CD4-positive, CD25-positive, alpha-beta regulatory T cell (primary cell): ENCODE measurements at regions not wholly inside any gene's neighbourhood (a gene's known extent, or its start where the extent isn't known, plus 50 kb on each side); places are given as distances from the start of the nearest gene placed in this dataset.

ENCODE experiments used
- ATAC-seq, 2 donors: fragments of 150-1000 bp; cut with Tn5 transposase; one replicate each; pipeline ENCODE4 v1.10.0; 2021; ENCODE audit warnings: low read depth in 2 of 2, moderate number of reproducible peaks in 2 of 2, moderate library complexity in 1 of 2
- DNase-seq, 3 donors: peaks; one replicate each; pipeline versions ENCODE4 v3.0.0 to v3.0.0-alpha.2; 2012 to 2022; ENCODE audit warnings: mixed read lengths in 1 of 3
- H3K27ac ChIP-seq: one replicate; pipeline ENCODE4 v1.7.0; 2013; ENCODE audit warnings: mild to moderate bottlenecking, low read length; ENCODE audit not compliant: insufficient read depth, poor library complexity, severe bottlenecking
- H3K27me3 ChIP-seq: one replicate; pipeline ENCODE4 v1.7.0; 2013; ENCODE audit warnings: low read length; ENCODE audit not compliant: control insufficient read depth, insufficient read depth
- H3K36me3 ChIP-seq: one replicate; pipeline ENCODE4 v1.7.0; 2013; ENCODE audit warnings: mild to moderate bottlenecking, low read length, moderate library complexity; ENCODE audit not compliant: control insufficient read depth, insufficient read depth
- H3K4me1 ChIP-seq: 2 replicates; pipeline ENCODE4 v1.7.0; 2013; ENCODE audit warnings: mild to moderate bottlenecking, low read length; ENCODE audit not compliant: insufficient read depth, control insufficient read depth, poor library complexity, severe bottlenecking
- H3K4me3 ChIP-seq: one replicate; pipeline ENCODE4 v1.7.0; 2013; ENCODE audit warnings: low read depth, mild to moderate bottlenecking, low read length, moderate library complexity
- H3K9me3 ChIP-seq, 2 experiments: 1 replicate in 1 of 2; 2 replicates in 1 of 2; pipeline ENCODE4 v1.7.0; 2013; ENCODE audit warnings: low read length in 2 of 2, mild to moderate bottlenecking in 1 of 2, moderate library complexity in 1 of 2; ENCODE audit not compliant: control insufficient read depth in 2 of 2
- H3K27ac Mint-ChIP-seq, 3 donors: one replicate each; pipeline ENCODE4 v1.8.0; 2020 to 2022; ENCODE audit warnings: mild to moderate bottlenecking in 3 of 3, mixed read lengths in 3 of 3, moderate library complexity in 2 of 3
- H3K27me3 Mint-ChIP-seq: one replicate; pipeline ENCODE4 v1.8.0; 2022; ENCODE audit warnings: mild to moderate bottlenecking, mixed read lengths
- H3K36me3 Mint-ChIP-seq: one replicate; pipeline ENCODE4 v1.8.0; 2020; ENCODE audit warnings: mixed read lengths
- H3K4me1 Mint-ChIP-seq, 4 donors: one replicate each; pipeline ENCODE4 v1.8.0; 2020 to 2022; ENCODE audit warnings: mixed read lengths in 4 of 4, mild to moderate bottlenecking in 1 of 4
- H3K4me3 Mint-ChIP-seq, 4 donors: one replicate each; pipeline ENCODE4 v1.8.0; 2020 to 2022; ENCODE audit warnings: mild to moderate bottlenecking in 4 of 4, mixed read lengths in 4 of 4, moderate library complexity in 3 of 4
- H3K9me3 Mint-ChIP-seq, 7 donors: one replicate each; pipeline ENCODE4 v1.8.0; 2020 to 2022; ENCODE audit warnings: mixed read lengths in 7 of 7, mild to moderate bottlenecking in 3 of 7, moderate library complexity in 2 of 7

DNA sequence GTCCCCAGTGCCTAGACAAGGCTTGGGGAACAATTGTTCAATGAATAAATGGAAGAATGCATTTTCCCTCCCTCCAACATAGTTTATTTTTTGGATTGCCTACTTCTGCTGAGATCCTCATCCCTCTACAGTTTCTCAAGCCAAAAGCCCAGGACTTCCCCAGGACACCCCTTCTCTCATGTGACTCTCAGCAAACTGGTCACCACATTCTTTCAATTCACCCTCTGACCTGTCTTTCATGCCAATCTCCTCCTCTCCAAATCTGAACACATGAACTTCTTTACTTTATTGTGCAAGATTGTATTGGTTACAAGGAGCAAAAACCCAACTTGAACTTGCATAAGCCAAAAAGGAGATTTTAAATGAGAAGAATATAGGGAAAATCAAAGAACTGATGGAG lies 103.2 kb upstream of the JUN start:
- Mint-ChIP-seq H3K27ac (no peak overlapping the region), H3K9me3 (peaks cover 0 to 1% (median 0%) of the 10 kb centered on the region in 7 donors), H3K36me3 (no peaks in the 10 kb centered on the region), H3K4me3 (no peak overlapping the region), H3K4me1 (peaks cover 0 to 21% (median 12%) of the 10 kb centered on the region in 4 donors), H3K27me3 (no peaks in the 10 kb centered on the region)
- Histone ChIP-seq H3K27me3 (no peaks in the 10 kb centered on the region), H3K27ac (no peak overlapping the region), H3K4me1 (no peaks in the 10 kb centered on the region), H3K4me3 (no peak overlapping the region), H3K9me3 (no peaks in the 10 kb centered on the region), H3K36me3 (no peaks in the 10 kb centered on the region)
- DNase-seq (no peak), ATAC-seq (no peak)

DNA sequence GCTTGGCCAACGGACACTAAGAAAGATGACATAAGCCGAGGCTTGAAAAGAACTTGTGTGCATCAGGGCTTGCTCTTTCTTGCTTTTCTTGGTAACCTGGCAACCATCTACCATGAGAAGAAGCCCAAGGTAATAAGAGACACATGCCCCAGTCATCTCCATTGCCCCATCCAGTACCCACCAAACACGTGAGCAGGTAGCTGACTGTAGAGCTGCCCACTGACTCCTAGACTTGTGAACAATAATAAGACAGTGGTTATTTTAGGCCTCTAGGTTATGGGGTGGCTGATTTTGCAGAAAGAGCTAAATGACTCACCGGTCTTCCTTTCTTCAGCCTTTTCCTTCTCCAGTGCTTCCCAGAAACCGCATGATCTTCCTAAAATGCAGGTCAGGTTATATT lies 105.0 kb upstream of the JUN start:
- no peak overlapping the region for H3K4me3 Mint-ChIP-seq
- Histone ChIP-seq H3K27ac (no peak overlapping the region), H3K9me3 (no peaks in the 10 kb centered on the region), H3K4me1 (no peaks in the 10 kb centered on the region), H3K4me3 (no peak overlapping the region), H3K36me3 (no peaks in the 10 kb centered on the region), H3K27me3 (no peaks in the 10 kb centered on the region)
- DNase-seq (no peak), ATAC-seq (no peak)
- no peak overlapping the region for H3K27ac Mint-ChIP-seq
- peaks cover 0 to 1% (median 0%) of the 10 kb centered on the region in 7 donors for H3K9me3 Mint-ChIP-seq
- H3K4me1 Mint-ChIP-seq, result peaks cover 0 to 18% (median 10%) of the 10 kb centered on the region in 4 donors
- no peaks in the 10 kb centered on the region for H3K36me3 Mint-ChIP-seq
- no peaks in the 10 kb centered on the region for H3K27me3 Mint-ChIP-seq

DNA sequence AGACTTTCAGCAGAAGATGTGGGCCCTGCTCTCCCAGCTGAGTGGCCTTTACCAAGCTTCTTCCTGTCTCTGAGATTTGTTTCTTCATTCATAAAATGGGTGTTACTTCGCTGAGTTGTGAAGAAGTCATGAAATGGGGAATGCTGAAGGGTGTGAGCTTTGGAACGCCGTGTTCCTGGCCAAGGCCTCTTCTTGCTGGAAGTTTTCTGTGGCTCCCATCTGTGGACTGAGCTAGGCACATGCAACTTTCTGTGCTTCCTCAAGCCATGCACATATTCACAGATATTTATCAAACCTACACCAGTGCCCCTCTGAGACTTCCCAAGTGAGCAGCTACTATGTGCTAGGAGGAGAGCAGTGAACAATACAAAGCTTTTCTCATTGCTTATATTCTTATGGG lies 106.3 kb upstream of the JUN start:
- Mint-ChIP-seq H3K27ac (no peak overlapping the region), H3K36me3 (no peaks in the 10 kb centered on the region), H3K9me3 (peaks cover 0 to 1% (median 0%) of the 10 kb centered on the region in 7 donors), H3K4me3 (no peak overlapping the region), H3K4me1 (peaks cover 0 to 20% (median 11%) of the 10 kb centered on the region in 4 donors), H3K27me3 (no peaks in the 10 kb centered on the region)
- H3K4me1 ChIP-seq, result peaks cover under 1% of the 10 kb centered on the region
- H3K9me3 ChIP-seq, result no peaks in the 10 kb centered on the region
- no peaks in the 10 kb centered on the region for H3K36me3 ChIP-seq
- no peak for ATAC-seq
- no peak for DNase-seq
- H3K4me3 ChIP-seq, result no peak overlapping the region
- H3K27me3 ChIP-seq, result no peaks in the 10 kb centered on the region
- H3K27ac ChIP-seq, result no peak overlapping the region

DNA sequence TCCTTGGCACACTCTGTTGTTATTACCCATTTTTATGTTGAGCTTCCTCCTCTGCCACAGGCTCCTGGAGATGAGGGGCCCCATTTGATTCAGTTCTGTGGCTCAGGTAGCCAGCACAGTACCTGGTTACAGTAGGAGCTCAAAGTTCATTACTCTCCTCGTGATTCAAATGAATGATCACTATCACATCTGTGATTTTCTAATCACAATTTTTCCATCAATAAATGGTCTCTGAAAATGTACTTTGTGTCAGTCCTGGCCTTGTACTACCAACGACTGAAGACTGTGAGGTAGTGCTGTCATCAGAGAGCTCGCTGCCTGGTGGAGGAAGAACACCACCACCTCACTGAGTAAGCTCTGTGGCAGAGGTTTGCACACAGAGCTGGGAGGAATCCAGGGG lies 106.8 kb upstream of the JUN start:
- H3K27me3 ChIP-seq, result no peaks in the 10 kb centered on the region
- peaks cover 0 to 1% (median 0%) of the 10 kb centered on the region in 7 donors for H3K9me3 Mint-ChIP-seq
- H3K36me3 Mint-ChIP-seq, result no peaks in the 10 kb centered on the region
- no peak overlapping the region for H3K27ac Mint-ChIP-seq
- H3K27ac ChIP-seq, result no peak overlapping the region
- H3K36me3 ChIP-seq, result no peaks in the 10 kb centered on the region
- peaks cover 5% of the 10 kb centered on the region for H3K4me1 ChIP-seq
- no peaks in the 10 kb centered on the region for H3K27me3 Mint-ChIP-seq
- H3K9me3 ChIP-seq, result no peaks in the 10 kb centered on the region
- H3K4me1 Mint-ChIP-seq, result peaks cover 0 to 20% (median 9%) of the 10 kb centered on the region in 4 donors
- ATAC-seq (no peak), DNase-seq (no peak)
- no peak overlapping the region for H3K4me3 ChIP-seq
- no peak overlapping the region for H3K4me3 Mint-ChIP-seq

DNA sequence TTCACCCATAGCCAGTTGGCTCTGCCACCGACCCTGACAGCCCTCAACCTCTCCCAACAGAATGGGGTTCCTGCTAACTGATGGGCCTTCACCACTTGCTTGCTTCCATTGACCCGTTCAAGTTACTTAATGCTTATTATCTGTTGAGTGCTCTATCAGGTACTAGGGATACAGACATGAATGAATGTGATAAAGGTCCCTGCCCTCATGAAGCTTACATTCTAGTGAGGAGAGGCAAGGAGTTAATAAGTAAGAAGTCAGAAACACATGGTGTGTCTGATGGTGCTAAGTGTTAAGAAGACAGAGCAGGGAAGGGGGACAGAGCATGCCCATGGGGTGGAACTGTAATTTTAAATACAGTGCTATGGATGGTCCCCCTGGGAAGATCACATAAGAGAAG lies 107.5 kb upstream of the JUN start:
- ATAC-seq (no peak), DNase-seq (no peak)
- no peak overlapping the region for H3K27ac Mint-ChIP-seq
- H3K4me1 Mint-ChIP-seq, result peaks cover 0 to 19% (median 7%) of the 10 kb centered on the region in 4 donors
- Histone ChIP-seq H3K4me3 (no peak overlapping the region), H3K27ac (no peak overlapping the region), H3K9me3 (no peaks in the 10 kb centered on the region), H3K36me3 (no peaks in the 10 kb centered on the region), H3K27me3 (no peaks in the 10 kb centered on the region), H3K4me1 (peaks cover 9% of the 10 kb centered on the region)
- H3K9me3 Mint-ChIP-seq, result no peaks in the 10 kb centered on the region
- no peak overlapping the region for H3K4me3 Mint-ChIP-seq
- no peaks in the 10 kb centered on the region for H3K36me3 Mint-ChIP-seq
- H3K27me3 Mint-ChIP-seq, result no peaks in the 10 kb centered on the region

DNA sequence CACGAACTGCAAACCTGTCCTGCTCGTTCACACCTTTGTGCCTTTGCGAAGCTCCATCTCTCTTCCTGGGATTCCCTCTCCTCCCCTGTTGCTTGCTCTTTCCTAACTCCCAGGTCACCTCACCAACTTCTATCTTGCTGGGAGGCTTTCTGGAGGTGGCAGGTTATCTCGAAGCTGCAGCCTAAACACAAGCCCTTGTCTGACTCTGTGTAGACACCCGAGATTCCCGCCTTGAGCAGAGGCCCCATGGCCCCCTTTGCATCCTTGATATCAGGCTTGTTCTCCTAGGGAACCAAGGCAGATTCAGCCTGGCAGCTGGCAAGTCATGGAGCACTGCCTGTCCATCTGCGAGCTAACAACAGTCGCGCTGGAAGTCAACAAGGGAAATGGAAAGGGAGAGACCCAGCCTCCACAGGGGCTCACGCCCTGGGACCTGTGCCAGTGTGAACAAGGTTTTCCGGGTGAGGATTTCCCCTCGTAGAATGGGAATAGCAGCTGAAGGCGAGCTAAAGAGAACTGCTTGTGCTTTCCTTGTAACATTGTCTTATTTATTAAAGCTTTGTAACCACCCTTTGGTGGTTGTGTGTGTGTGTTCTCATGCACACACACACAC lies 109.5 kb upstream of the JUN start:
- DNase-seq (no peak), ATAC-seq (no peak)
- Histone ChIP-seq H3K4me1 (peaks cover 12% of the 10 kb centered on the region), H3K36me3 (no peaks in the 10 kb centered on the region), H3K9me3 (no peaks in the 10 kb centered on the region), H3K4me3 (no peak overlapping the region), H3K27me3 (no peaks in the 10 kb centered on the region), H3K27ac (no peak overlapping the region)
- peaks cover 0 to 15% (median 7%) of the 10 kb centered on the region in 4 donors for H3K4me1 Mint-ChIP-seq
- H3K27ac Mint-ChIP-seq, result no peak overlapping the region
- no peak overlapping the region for H3K4me3 Mint-ChIP-seq
- H3K36me3 Mint-ChIP-seq, result no peaks in the 10 kb centered on the region
- H3K9me3 Mint-ChIP-seq, result no peaks in the 10 kb centered on the region
- H3K27me3 Mint-ChIP-seq, result no peaks in the 10 kb centered on the region

DNA sequence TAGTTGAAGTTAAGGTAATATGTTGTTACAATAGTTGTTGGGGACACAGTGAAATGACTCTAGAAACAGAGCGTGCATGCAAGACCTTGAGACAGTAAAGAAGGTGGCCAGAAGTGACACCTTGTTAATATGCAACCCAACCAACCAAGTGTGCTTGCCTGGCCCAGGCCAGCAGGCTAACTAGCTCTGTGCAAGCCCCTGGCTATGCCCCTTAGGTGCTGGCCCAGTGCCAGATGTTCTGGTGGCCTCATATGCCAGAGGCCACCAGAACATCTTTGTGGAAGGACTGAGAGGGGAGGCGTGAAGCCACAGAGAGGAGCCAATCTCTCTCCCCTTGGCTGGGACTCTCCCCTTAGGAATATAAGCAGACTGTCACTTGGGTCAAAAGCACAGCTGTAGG lies 111.2 kb upstream of the JUN start:
- H3K36me3 Mint-ChIP-seq, result no peaks in the 10 kb centered on the region
- Histone ChIP-seq H3K27ac (no peak overlapping the region), H3K9me3 (no peaks in the 10 kb centered on the region), H3K27me3 (no peaks in the 10 kb centered on the region), H3K4me1 (peaks cover 12% of the 10 kb centered on the region), H3K4me3 (no peak overlapping the region), H3K36me3 (no peaks in the 10 kb centered on the region)
- DNase-seq, result no peak
- H3K9me3 Mint-ChIP-seq, result peaks cover 0 to 1% (median 0%) of the 10 kb centered on the region in 7 donors
- peaks cover 5% of the 10 kb centered on the region for H3K27me3 Mint-ChIP-seq
- H3K27ac Mint-ChIP-seq, result peak overlapping the region in 1 of 3 donors; percentile 70
- ATAC-seq, result no peak
- H3K4me3 Mint-ChIP-seq, result no peak overlapping the region
- H3K4me1 Mint-ChIP-seq, result peaks cover 0 to 15% (median 4%) of the 10 kb centered on the region in 4 donors

DNA sequence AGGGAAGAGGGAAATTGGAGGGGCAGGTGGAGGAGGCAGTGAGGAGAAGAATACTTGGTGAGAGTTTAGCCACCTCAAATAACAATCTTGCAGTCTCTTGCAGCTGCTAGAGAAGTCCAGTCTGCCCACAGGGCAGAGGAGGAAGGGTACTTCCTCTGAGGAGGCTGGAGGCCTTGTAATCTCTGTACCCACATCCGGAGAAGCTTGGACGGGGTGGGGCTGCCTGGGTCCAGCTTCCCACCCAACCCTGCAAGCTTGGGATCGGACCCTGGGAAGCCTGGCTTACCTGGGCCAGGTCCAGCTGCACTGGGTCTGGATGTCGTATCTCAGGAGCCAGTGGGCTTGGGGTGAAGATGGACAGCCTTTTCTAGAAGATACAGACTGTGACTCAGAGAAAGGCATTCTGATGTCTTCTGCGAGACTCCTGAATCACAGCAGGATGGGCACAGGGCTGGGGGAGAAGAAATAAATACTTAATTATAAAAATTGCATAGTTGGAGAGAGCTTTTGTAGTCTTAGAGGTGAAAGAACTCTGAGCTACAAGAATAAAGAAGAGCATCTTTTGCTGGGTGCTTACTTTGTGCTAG lies 111.8 kb upstream of the JUN start:
- ATAC-seq, result no peak
- no peak overlapping the region for H3K4me3 Mint-ChIP-seq
- peaks cover 0 to 15% (median 4%) of the 10 kb centered on the region in 4 donors for H3K4me1 Mint-ChIP-seq
- Histone ChIP-seq H3K27ac (no peak overlapping the region), H3K27me3 (no peaks in the 10 kb centered on the region), H3K4me1 (peaks cover 12% of the 10 kb centered on the region), H3K36me3 (no peaks in the 10 kb centered on the region), H3K4me3 (no peak overlapping the region), H3K9me3 (no peaks in the 10 kb centered on the region)
- H3K27me3 Mint-ChIP-seq, result peaks cover 5% of the 10 kb centered on the region
- H3K36me3 Mint-ChIP-seq, result no peaks in the 10 kb centered on the region
- H3K27ac Mint-ChIP-seq, result peak overlapping the region in 2 of 3 donors; percentile 47 to 48
- H3K9me3 Mint-ChIP-seq, result peaks cover 0 to 1% (median 0%) of the 10 kb centered on the region in 7 donors
- no peak for DNase-seq
